H1 (cell line): ENCODE measurements at regions not wholly inside any gene's neighbourhood (a gene's known extent, or its start where the extent isn't known, plus 50 kb on each side); places are given as distances from the start of the nearest gene placed in this dataset.

ENCODE experiments used
- ATF3 ChIP-seq: IDR thresholded peaks from 2 replicates; pipeline ENCODE4 v1.6.1; 2011; ENCODE audit warnings: low read depth, mild to moderate bottlenecking, low read length; ENCODE audit not compliant: insufficient read depth
- CHD7 ChIP-seq: fragments of 300-600 bp; sonication (generic); IDR thresholded peaks from 2 replicates; pipeline ENCODE4 v1.7.1; 2012; ENCODE audit warnings: low read length, moderate library complexity, mild to moderate bottlenecking, inconsistent platforms; ENCODE audit not compliant: insufficient replicate concordance
- CREB1 ChIP-seq: IDR thresholded peaks from 2 replicates; pipeline ENCODE4 v1.6.1; 2012; ENCODE audit warnings: inconsistent platforms
- EGR1 ChIP-seq: IDR thresholded peaks from 2 replicates; pipeline ENCODE4 v1.6.1; 2011; ENCODE audit warnings: low read depth, low read length, borderline replicate concordance
- GTF2F1 ChIP-seq: IDR thresholded peaks from 2 replicates; pipeline ENCODE4 v1.6.1; 2012; ENCODE audit warnings: low read depth, low read length, improper control_type of control experiment, borderline replicate concordance
- JUND ChIP-seq: IDR thresholded peaks from 2 replicates; pipeline ENCODE4 v1.6.1; 2011; ENCODE audit warnings: mild to moderate bottlenecking, improper control_type of control experiment, low read length
- POU5F1 ChIP-seq: IDR thresholded peaks from 2 replicates; pipeline ENCODE4 v1.6.1; 2011; ENCODE audit warnings: low read depth, mild to moderate bottlenecking, low read length, moderate library complexity

- TF ChIP-seq ATF3, result no peak
- no peak for TF ChIP-seq EGR1
- TF ChIP-seq GTF2F1, result no peak
- TF ChIP-seq JUND, result no peak
- TF ChIP-seq CHD7, result no peak
- TF ChIP-seq POU5F1, result no peak
- no peak for TF ChIP-seq CREB1
These were observed 428.2 kb upstream of the KCNH7 start (continued) for GRCh38 chr2:163266772-163267171.
